ENCODE measurements at regions not wholly inside any gene's neighbourhood (a gene's known extent, or its start where the extent isn't known, plus 50 kb on each side); places are given as distances from the start of the nearest gene placed in this dataset.

DNA sequence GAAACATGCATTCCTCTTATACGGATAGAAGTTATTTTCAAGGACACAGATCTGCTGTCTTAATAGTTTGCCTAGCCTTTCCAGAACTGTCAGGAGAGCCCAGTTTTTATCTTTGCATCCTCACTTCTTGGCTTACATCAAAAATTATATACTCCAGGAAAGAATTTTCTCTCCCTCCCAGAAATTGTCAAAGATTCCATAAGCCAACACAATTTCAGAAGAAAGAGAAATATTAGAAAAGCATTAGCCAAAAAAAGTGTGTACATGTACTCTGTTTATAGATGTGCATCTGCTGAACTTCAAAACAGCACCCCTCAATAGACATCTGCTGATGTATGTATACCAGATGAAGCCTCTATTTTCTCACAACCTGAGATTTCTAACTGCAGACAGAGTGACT, 210.4 kb downstream of the METTL4 start:
- H3K36me3 ChIP-seq (ENCODE audit: control insufficient read depth in 1 of 2, insufficient read depth in 2 of 2, low read length in 2 of 2) = no peaks in the 10 kb centered on the region
- BruUV-seq (replicated peaks) = no TSS peak
- H3K9me3 ChIP-seq (ENCODE audit: control insufficient read depth in 1 of 2, insufficient read depth in 1 of 2, low read depth in 1 of 2, low read length in 2 of 2) = no peaks in the 10 kb centered on the region
- ATAC-seq (no peak), DNase-seq (ENCODE audit: low read depth, low spot score) (no peak)
- no peak overlapping the region for H2AFZ ChIP-seq (ENCODE audit: low read depth, low read length, poor library complexity, severe bottlenecking)
- no peak overlapping the region for H3K9ac ChIP-seq (ENCODE audit: low read length)
- no peaks in the 10 kb centered on the region for H3K79me2 ChIP-seq (ENCODE audit: insufficient read depth, low read length)
- H4K20me1 ChIP-seq (ENCODE audit: insufficient read depth) = no peaks in the 10 kb centered on the region
- no peak overlapping the region for H3K4me2 ChIP-seq (ENCODE audit: low read length)
- intact Hi-C loops (cut with micrococcal nuclease) = no loop called here
- ChIA-PET CTCF (no interaction called here), RAD21 (ENCODE audit: low non-redundant PET in 1 of 2, low total read pairs in 2 of 2, uncharacterized antibody in 2 of 2, unreplicated experiment in 2 of 2) (no interaction called here), POLR2A (no interaction called here)
- H3K4me3 ChIP-seq (replicated peaks in 1 of 2; ENCODE audit: low read depth in 1 of 2, low read length in 2 of 2) = no peak overlapping the region
- no peaks in the 10 kb centered on the region; the same call in 1 of the 2 replicates for H3K9me2 ChIP-seq (ENCODE audit: insufficient read depth)
- H3K27me3 ChIP-seq (ENCODE audit: insufficient read depth, low read length) = no peaks in the 10 kb centered on the region
- no peak overlapping the region for H3K27ac ChIP-seq (ENCODE audit: low read depth, low read length)
- TF ChIP-seq EZH2phosphoT487 (IDR thresholded peaks at IDR 0.05; ENCODE audit: borderline replicate concordance) = no peak
- TF ChIP-seq CBX3 (IDR thresholded peaks at IDR 0.05; ENCODE audit: low read depth) = no peak
- TF ChIP-seq SIN3A (IDR thresholded peaks at IDR 0.05; ENCODE audit: low read depth) = no peak
- no peak for TF ChIP-seq EZH2 (IDR thresholded peaks at IDR 0.05)
- TF ChIP-seq FOSL1 (IDR thresholded peaks at IDR 0.05; ENCODE audit: low read depth) = no peak
- H3K4me1 ChIP-seq (ENCODE audit: control insufficient read depth in 1 of 2, insufficient read depth in 2 of 2, low read length in 2 of 2) = no peaks in the 10 kb centered on the region

DNA sequence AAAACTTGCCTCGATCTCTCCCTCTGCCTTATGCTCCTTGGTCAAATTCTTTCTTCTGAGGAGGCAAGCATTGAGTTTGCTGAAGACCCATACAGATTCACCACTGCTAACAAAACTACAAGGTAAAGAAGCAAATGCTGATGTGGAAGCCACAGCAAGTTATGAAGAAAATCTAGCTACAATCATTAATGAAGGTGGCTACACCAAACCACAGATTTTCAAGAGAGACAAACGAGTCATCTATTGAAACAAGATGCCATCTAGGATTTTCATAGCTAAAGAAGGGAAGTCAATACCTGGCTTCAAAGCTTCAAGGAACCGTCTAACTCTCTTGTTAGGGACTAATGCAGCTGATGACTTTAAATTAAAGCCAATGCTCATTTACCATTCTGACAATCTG, 203.2 kb downstream of the METTL4 start:
- no peaks in the 10 kb centered on the region for H3K36me3 ChIP-seq (ENCODE audit: control insufficient read depth in 1 of 2, insufficient read depth in 2 of 2, low read length in 2 of 2)
- no peaks in the 10 kb centered on the region for H3K9me3 ChIP-seq (ENCODE audit: control insufficient read depth in 1 of 2, insufficient read depth in 1 of 2, low read depth in 1 of 2, low read length in 2 of 2)
- no TSS peak for BruUV-seq (replicated peaks)
- no peak overlapping the region for H3K4me2 ChIP-seq (ENCODE audit: low read length)
- no peak overlapping the region for H3K9ac ChIP-seq (ENCODE audit: low read length)
- DNase-seq (ENCODE audit: low read depth, low spot score) = no peak
- RAD21 ChIA-PET (ENCODE audit: low non-redundant PET in 1 of 2, low total read pairs in 2 of 2, uncharacterized antibody in 2 of 2, unreplicated experiment in 2 of 2) = no interaction called here
- ATAC-seq = no peak
- POLR2A ChIA-PET = no interaction called here
- no peak overlapping the region for H2AFZ ChIP-seq (ENCODE audit: low read depth, low read length, poor library complexity, severe bottlenecking)
- H3K4me3 ChIP-seq (replicated peaks in 1 of 2; ENCODE audit: low read depth in 1 of 2, low read length in 2 of 2) = no peak overlapping the region
- intact Hi-C loops (cut with micrococcal nuclease) = no loop called here
- H3K9me2 ChIP-seq (ENCODE audit: insufficient read depth) = no peaks in the 10 kb centered on the region
- CTCF ChIA-PET = no interaction called here
- no peaks in the 10 kb centered on the region for H3K4me1 ChIP-seq (ENCODE audit: control insufficient read depth in 1 of 2, insufficient read depth in 2 of 2, low read length in 2 of 2)
- H3K27ac ChIP-seq (ENCODE audit: low read depth, low read length) = no peak overlapping the region
- H4K20me1 ChIP-seq (ENCODE audit: insufficient read depth) = no peaks in the 10 kb centered on the region
- H3K27me3 ChIP-seq (ENCODE audit: insufficient read depth, low read length) = no peaks in the 10 kb centered on the region
- H3K79me2 ChIP-seq (ENCODE audit: insufficient read depth, low read length) = no peaks in the 10 kb centered on the region
- TF ChIP-seq EGR1 (IDR thresholded peaks at IDR 0.05; ENCODE audit: low read depth) (no peak), FOSL1 (IDR thresholded peaks at IDR 0.05; ENCODE audit: low read depth) (no peak), ELF1 (IDR thresholded peaks at IDR 0.05; ENCODE audit: borderline replicate concordance, low read depth) (no peak), CBX3 (IDR thresholded peaks at IDR 0.05; ENCODE audit: low read depth) (no peak), SP1 (IDR thresholded peaks at IDR 0.05; ENCODE audit: low read depth) (no peak), ZFX (IDR thresholded peaks at IDR 0.05) (no peak), JUND (IDR thresholded peaks at IDR 0.05) (no peak), SIN3A (IDR thresholded peaks at IDR 0.05; ENCODE audit: low read depth) (no peak), YY1 (IDR thresholded peaks at IDR 0.05; ENCODE audit: extremely low read depth, insufficient replicate concordance, low read depth, low read length) (no peak), EZH2phosphoT487 (IDR thresholded peaks at IDR 0.05; ENCODE audit: borderline replicate concordance) (no peak), TCF7L2 (IDR thresholded peaks at IDR 0.05; ENCODE audit: borderline replicate concordance, extremely low read depth, insufficient read depth, insufficient read length) (no peak), SRF (IDR thresholded peaks at IDR 0.05; ENCODE audit: low read depth) (no peak), CEBPB (IDR thresholded peaks at IDR 0.05; ENCODE audit: low read depth) (no peak), POLR2AphosphoS5 (IDR thresholded peaks at IDR 0.05; ENCODE audit: low read depth, low read length) (no peak), EZH2 (IDR thresholded peaks at IDR 0.05) (no peak)
- TF ChIP-seq, protein P1, sequence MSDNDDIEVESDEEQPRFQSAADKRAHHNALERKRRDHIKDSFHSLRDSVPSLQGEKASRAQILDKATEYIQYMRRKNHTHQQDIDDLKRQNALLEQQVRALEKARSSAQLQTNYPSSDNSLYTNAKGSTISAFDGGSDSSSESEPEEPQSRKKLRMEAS (IDR thresholded peaks at IDR 0.05) = no peak
- TF ChIP-seq, protein P2, sequence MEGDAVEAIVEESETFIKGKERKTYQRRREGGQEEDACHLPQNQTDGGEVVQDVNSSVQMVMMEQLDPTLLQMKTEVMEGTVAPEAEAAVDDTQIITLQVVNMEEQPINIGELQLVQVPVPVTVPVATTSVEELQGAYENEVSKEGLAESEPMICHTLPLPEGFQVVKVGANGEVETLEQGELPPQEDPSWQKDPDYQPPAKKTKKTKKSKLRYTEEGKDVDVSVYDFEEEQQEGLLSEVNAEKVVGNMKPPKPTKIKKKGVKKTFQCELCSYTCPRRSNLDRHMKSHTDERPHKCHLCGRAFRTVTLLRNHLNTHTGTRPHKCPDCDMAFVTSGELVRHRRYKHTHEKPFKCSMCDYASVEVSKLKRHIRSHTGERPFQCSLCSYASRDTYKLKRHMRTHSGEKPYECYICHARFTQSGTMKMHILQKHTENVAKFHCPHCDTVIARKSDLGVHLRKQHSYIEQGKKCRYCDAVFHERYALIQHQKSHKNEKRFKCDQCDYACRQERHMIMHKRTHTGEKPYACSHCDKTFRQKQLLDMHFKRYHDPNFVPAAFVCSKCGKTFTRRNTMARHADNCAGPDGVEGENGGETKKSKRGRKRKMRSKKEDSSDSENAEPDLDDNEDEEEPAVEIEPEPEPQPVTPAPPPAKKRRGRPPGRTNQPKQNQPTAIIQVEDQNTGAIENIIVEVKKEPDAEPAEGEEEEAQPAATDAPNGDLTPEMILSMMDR (IDR thresholded peaks at IDR 0.05 in 2 of 3, conservative IDR thresholded peaks at IDR 0.05 in 1 of 3; ENCODE audit: borderline replicate concordance in 1 of 3, insufficient read depth in 1 of 3, low read depth in 2 of 3, low read length in 2 of 3) = no peak
- TF ChIP-seq, protein P3, sequence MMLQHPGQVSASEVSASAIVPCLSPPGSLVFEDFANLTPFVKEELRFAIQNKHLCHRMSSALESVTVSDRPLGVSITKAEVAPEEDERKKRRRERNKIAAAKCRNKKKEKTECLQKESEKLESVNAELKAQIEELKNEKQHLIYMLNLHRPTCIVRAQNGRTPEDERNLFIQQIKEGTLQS (IDR thresholded peaks at IDR 0.05) = no peak
- TF ChIP-seq, protein P4, sequence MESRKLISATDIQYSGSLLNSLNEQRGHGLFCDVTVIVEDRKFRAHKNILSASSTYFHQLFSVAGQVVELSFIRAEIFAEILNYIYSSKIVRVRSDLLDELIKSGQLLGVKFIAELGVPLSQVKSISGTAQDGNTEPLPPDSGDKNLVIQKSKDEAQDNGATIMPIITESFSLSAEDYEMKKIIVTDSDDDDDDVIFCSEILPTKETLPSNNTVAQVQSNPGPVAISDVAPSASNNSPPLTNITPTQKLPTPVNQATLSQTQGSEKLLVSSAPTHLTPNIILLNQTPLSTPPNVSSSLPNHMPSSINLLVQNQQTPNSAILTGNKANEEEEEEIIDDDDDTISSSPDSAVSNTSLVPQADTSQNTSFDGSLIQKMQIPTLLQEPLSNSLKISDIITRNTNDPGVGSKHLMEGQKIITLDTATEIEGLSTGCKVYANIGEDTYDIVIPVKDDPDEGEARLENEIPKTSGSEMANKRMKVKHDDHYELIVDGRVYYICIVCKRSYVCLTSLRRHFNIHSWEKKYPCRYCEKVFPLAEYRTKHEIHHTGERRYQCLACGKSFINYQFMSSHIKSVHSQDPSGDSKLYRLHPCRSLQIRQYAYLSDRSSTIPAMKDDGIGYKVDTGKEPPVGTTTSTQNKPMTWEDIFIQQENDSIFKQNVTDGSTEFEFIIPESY (IDR thresholded peaks at IDR 0.05; ENCODE audit: extremely low read depth, insufficient replicate concordance, low read length) = no peak
